NCI-H446 (cell line): ENCODE measurements at regions not wholly inside any gene's neighbourhood (a gene's known extent, or its start where the extent isn't known, plus 50 kb on each side); places are given as distances from the start of the nearest gene placed in this dataset.
"Not testable (repeated sequence)": the region's sequence is repeated elsewhere in the genome, so short reads cannot be mapped to it uniquely, and the experiment has no call there.

Experiments used
- DNase-seq, 2 experiments: peaks; one replicate each; lab custom pipeline; 2025; lab: John Stamatoyannopoulos, UW

- DNase-seq, result no peak
Measured at GRCh38 chr1:9465640-9466039, 73.6 kb upstream of the SLC25A33 start.

- no peak for DNase-seq
Measured at GRCh38 chr1:9466780-9467758, 72.2 kb upstream of the SLC25A33 start.

DNA sequence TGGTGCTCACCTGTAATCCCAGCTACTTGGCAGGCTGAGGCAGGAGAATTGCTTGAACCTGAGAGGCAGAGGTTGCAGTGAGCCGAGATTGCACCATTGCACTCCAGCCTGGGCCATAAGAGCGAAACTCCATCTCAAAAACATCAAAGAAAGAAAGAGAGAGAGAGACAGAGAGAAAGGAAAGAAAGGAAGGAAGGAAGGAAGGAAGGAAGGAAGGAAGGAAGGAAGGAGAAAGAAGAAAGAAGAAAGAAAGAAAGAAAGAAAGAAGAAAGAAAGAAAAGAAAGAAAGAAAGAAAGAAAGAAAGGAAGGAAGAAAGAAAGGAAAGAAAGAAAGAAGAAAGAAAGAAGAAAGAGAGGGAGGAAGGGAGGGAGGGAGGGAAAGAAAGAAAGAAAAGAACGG is 69.4 kb upstream of the SLC25A33 start:
- not testable (repeated sequence) for DNase-seq

GRCh38 chr1:9471679-9472078 is 67.6 kb upstream of the SLC25A33 start:
- no peak for DNase-seq

DNA sequence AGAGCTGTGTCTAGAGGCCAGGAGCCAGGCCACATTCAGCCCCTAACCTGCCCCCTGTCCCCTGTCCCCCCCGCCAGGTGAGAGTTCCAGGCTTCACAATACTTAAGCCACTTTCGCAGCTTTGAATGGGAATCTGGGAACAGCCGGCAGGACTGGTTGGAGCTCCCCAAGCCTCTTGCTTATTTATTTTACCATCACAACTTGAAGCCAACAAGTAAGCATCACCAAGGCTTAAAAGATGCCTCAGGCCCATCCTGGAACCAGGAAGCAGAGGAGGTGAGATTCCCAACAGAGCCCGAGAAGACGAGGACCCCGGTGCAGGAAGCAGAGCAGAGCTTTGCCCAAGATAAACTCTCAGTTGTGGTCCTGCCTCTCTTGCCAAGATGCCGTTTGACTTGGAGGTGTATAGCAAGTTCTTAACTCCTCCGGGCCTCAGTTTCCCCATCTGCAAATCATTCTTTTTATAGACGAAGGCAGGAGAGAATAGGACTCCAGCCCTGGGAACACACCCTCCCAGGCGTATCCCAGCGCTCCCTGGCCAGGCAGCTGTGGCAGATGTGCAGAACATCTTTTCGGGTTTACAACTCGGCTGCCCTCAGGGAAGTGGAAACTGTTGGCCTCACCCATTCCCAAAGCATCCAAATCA is 66.8 kb upstream of the SLC25A33 start:
- no peak for DNase-seq

GRCh38 chr1:9473032-9473807 is 66.0 kb upstream of the SLC25A33 start:
- peak in 1 of 2 experiments; percentile 12 for DNase-seq

GRCh38 chr1:9475061-9475627 is 64.1 kb upstream of the SLC25A33 start:
- no peak for DNase-seq

GRCh38 chr1:9476790-9477463 is 62.3 kb upstream of the SLC25A33 start:
- no peak for DNase-seq

- no peak for DNase-seq
Measured at GRCh38 chr1:9477535-9477934, 61.7 kb upstream of the SLC25A33 start.

GRCh38 chr1:9478021-9478420 is 61.2 kb upstream of the SLC25A33 start:
- no peak for DNase-seq

DNA sequence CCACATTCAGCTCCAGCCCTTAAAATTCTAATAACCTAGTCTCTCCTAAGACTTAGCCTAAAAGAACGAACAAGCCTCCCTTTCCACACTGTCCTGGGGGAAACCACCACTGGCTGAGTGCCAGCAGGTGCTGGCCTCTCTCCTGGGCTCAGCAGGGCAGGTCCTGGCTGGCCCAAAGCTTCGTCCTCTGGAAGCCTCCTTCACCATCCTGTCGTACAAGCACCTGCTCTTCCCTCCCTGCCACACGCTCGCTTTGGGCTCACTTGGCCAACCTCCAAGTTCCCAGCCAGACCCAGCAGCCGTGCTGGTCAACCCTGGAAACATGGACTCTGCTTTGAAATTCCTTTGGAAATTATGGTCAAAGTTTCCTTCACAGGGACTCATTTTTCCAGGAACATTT is 58.2 kb upstream of the SLC25A33 start:
- DNase-seq, result no peak

DNA sequence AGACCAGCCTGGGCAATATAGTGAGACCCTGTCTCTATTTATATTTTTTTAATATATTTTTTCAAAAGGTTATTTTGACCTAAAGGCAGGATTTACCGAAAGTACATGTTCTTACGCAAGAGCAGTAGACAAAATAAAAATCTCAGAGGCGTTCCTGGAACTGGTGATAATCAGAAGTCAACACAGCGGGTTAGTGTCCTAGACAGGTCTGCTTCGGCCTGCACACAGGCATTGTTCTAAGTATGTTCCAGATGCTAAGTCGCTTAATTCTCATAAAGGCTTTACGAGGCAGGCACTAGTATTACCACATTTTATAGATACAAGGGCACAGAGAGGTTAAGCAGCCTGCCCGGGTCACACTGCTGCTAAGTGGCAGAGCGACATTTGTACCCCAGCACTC is 56.9 kb upstream of the SLC25A33 start:
- DNase-seq, result no peak

DNA sequence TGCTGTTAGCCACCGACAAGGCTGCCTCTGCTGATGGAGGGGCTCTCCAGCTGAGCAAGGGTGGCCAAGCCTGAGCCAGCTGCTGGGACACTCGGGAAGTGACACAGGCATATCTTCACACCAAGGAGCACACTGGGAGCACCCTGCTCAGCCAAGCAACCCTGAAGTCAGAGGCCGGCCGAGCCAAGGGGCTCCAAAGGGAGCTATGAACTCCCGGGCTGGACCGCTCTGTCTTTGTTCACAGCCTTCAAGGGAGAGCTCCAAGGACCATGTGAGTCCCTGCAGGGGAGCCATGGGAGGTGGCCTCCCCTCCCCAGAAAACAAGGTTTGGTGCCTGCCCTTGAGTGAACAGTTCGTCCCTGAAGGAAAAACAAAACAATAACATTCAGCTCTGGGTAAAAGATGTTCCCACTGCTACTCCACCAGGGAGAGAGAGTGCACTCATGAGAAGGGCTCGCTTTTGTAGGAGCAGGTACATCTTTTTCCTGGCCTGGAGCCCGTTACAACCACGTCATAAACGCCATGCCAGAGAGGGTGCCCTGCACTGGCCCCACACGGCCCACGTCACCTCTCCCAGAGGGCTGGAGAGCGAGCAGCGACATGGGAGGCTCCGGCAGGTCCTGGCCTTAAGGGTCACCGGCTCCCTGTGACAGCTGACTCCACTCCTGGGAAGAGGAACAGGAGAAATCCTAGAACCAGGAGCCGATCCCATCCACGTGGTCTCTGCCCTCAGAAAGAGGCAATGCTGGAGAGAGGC is 56.3 kb upstream of the SLC25A33 start:
- no peak for DNase-seq

DNA sequence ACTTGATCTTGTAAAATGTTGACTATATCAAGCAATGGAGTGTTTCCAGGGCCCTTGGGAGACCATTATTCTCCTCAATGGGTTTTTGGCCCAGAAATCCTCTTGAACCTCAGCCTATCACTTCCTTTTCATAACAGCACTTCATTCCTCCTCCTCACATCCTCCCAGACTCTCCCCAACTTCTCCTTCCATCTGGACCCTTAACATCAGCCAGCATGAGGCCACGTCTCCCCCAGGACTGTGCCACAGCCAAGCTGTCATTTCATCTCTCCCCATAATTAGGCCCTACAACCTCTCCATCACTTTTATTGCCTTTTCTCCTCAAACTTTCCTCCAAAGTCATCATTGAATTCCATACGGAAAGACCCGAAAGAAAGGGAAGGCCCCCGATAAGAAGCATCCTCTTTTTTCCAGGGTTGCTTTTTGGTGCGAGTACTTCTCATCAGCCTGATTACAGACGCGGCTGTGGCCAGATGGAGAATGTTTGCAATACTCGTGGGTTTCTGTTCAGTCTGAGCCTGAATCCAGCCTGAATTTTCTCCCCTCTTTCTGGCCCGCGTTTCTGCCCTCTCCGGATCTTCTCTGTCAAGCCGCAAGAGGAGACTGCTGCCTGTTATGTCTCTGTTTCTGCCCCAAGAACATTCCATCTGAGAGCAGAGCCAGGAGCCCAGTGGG is 52.7 kb upstream of the SLC25A33 start:
- DNase-seq, result no peak
